Stimulated activated CD4-positive, alpha-beta T cell treated with anti-CD3 and anti-CD28 coated beads, Interleukin-4, amount 100 ng/mL, for 48 hours (primary cell): ENCODE measurements at regions not wholly inside any gene's neighbourhood (a gene's known extent, or its start where the extent isn't known, plus 50 kb on each side); places are given as distances from the start of the nearest gene placed in this dataset.
"Not testable (repeated sequence)": the region's sequence is repeated elsewhere in the genome, so short reads cannot be mapped to it uniquely, and the experiment has no call there.

ENCODE experiments used
- DNase-seq, 2 donors: peaks; one replicate each; pipeline ENCODE4 v3.0.0-alpha.2; 2020; ENCODE audit warnings: low read depth in 2 of 2

GRCh38 chr13:70518081-70518480 is 409.8 kb upstream of the KLHL1 start:
- DNase-seq, result no peak

DNA sequence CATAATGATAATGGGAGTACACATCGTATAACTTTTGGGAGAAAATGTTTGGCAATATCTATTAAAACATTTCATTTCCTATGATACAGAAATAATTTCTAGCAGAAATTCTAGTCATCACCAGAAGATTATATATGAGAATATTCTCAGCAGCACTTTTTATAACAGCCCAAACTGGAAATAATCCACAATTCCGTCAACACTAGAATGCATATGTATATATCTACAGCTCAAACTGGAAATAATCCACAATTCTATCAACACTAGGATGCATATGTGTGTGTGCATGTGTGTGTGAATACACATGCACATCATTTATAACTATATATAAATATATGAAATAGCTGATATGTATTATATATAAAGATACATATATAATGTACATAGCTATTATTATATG is 408.0 kb upstream of the KLHL1 start:
- no peak for DNase-seq

GRCh38 chr13:70511861-70512417 is 403.7 kb upstream of the KLHL1 start:
- not testable (repeated sequence) for DNase-seq

DNA sequence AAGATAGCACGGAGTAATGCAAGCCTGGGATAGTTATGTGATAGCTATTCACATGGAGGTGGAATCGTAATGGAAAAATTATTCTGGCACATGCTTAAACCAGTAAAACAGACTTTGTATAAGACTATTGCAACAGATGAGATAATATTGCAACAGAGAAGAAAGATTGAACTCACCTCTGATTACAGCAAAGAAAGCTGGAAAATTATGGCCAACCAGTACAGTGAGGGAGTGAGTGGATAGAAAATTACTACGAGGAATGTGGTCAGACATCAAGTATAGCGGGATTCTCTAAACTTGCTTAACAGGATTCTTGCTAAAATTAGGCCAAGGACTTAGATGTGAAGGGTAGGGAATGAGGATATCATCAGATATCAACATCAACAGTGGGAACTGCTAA is 397.6 kb upstream of the KLHL1 start:
- no peak for DNase-seq

DNA sequence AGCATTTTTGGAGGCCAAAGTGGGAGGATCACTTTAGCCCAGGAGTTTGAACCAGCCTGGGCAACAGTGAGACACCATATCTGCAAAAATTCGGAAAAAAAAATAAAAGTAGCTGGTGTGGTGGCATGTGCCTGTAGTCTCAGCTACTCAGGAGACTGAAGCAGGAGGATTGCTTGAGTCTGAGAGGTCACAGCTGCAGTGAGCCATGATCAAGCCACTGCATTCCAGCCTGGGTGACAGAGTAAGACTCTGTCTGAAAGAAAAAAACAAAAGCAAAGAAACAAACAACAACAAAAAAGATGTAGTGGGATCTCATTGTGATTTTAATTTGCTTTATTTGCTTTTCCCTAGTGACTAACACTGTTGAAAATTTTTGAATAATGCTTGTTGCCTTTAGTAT is 394.7 kb upstream of the KLHL1 start:
- no peak for DNase-seq

- DNase-seq, result no peak
Observed at GRCh38 chr13:70490320-70490935, 382.2 kb upstream of the KLHL1 start.

DNA sequence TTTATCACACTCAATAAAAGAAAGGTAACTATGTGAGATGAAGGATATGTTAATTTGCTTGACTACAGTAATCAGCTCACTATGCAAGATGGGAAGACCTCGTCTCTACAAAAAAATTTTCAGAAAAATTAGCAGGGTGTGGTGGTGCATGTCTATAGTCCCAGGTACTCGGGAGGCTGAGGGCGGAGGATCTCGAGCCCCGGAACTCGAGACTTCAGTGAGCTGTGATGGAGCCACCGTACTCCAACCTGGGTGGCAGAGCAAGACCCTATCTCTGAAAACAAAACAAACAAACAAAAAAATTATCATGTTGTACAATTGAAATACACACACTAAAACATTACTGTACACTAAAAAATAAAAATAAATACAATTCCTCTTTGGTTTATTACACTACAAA is 376.7 kb upstream of the KLHL1 start:
- no peak for DNase-seq

DNA sequence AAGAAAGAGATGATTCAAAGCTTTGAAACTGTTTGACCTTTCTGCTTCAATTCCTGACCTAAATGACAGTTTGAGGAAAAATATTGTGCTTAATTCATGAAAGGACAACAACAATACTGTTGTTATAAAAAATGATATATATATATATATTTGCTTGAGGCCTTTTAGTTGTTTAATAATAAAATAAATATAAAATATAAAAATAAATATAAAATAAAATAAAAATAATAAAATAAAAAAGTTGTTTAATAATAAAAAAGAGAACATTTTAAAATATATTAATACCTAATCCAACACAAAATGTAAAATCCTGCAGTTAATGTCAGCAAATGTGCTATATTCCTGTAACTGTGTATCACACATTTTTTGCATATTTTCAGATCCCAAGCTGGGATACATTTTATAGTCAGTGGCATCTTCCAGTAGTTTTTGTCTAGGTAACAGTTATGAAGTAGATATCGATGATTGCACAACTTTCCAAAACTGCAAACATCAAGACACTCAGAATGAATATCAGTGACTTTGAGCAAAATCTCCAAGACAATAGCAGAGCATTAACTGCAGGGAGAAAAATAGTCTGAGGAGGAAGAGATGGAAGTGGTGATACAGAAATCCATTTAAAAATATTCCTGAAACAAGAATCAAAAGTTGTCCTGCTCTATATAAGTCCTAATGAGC is 375.5 kb upstream of the KLHL1 start:
- no peak for DNase-seq

DNA sequence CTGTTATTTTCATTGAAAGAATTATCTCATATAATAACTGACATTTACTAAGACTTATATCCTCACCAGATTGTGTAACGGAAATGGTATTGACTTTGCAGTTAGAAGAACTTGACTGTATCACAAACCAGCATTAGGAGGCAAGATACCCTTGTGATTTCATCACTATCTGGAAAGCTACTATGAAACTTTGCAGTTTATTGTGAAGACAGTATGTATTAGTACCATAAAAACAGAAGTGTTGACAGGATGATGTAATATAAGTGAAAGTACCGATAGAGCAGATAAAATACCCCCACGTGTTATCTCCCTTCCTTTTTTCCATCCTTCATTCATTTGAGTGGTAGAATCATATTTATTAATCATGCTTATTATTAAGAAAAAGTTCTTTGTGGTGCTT is 365.7 kb upstream of the KLHL1 start:
- DNase-seq, result no peak

DNA sequence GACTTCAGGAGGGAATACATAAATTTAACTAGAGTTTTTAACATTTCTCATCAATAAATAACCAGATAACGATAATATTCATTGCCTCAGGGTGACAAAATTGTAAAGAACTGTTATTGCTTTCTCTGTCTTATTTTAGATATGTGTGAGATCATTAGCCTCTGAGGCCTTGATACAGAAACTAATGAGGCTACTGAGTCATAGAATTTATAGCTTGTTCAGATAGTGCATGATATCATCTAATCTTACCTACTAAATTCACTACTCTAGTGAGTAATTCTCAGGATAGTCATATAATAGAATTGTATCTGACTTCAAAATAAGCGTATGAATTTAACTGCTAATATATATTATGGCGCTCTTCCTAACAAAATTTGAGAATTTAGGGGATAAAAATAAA is 360.8 kb upstream of the KLHL1 start:
- DNase-seq, result no peak

GRCh38 chr13:70457474-70457873 is 349.2 kb upstream of the KLHL1 start:
- no peak for DNase-seq

GRCh38 chr13:70448820-70449219 is 340.6 kb upstream of the KLHL1 start:
- DNase-seq, result no peak

DNA sequence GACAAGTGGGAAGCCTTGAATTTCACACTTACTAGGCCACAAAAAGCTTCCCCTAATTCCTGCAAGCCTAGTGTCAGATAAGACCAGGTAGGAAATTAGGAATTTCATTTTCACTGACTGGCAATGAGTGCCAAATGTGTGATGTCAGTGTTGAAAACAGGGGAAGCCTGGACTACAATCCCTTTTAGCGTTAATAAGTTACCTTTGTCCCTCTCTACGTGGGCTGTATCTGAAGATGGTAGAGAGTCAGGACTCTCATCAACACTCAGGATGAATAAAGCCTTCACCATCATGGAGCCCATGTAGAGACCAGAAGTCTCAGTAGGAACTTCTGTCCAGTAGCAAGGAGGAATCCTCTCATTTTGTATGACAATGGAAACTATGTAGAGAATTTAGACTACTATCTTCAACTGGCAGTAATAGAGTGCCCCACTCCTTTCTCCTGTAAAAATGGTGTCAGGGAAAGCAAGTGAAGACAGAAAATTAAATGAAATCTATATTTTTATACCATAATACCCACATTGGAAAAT is 324.1 kb upstream of the KLHL1 start:
- no peak for DNase-seq

GRCh38 chr13:70430256-70430655 is 322.0 kb upstream of the KLHL1 start:
- no peak for DNase-seq

GRCh38 chr13:70424928-70425327 is 316.7 kb upstream of the KLHL1 start:
- DNase-seq, result no peak

- DNase-seq, result no peak
Observed at GRCh38 chr13:70424428-70424827, 316.2 kb upstream of the KLHL1 start.

DNA sequence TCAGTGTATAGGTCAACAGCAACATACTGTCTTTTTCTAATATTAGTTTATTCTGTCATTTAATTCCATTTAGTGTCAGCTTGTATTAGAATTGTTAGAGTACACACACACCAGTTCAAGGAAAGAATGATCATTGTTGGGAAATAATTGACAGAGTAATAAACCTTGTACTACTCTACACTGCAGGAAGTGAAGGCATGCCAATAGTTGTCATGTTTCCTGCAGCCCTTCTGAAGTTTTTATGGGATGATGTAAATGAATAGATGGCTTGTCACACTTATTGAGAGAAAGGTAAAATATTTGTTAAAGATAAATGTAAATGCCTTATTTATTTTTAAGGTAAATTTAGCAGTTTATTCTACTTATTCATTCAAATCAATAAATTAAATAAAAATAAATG is 306.9 kb upstream of the KLHL1 start:
- DNase-seq, result no peak

DNA sequence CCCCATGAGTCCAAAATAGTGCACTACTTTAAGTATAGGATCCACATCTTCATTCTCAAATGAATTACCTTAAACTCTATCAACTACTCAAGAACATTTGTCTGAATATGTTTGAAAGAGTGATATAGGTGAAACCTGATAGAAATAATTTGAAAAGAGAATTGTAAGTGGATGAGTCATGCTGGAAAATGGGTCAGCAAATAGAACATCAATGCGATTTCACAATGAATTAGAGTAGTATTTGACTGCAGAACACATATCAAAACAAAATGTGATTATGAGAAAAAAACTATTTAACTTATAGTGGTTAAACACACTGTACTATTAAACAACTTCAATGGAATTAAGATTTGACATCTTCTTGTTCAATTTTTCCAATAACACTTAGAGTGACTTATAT is 300.6 kb upstream of the KLHL1 start:
- DNase-seq, result no peak

DNA sequence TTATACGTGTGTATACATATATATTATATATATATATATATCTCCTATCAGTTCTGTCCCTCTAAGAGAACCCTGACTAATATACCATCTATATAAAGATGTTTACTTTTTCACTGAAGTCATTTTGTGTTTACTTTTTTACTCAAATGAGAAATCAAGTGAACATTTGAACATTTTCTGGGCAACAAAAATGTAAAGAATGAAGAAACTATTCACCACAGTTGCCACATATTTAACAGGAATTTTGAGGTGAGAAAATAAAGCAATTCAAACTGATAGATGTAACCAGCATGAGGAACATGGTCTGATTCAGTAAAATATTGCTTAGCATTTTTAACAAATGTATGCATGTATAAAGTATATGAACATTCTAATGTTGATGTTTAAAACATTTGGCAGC is 299.2 kb upstream of the KLHL1 start:
- DNase-seq, result no peak

DNA sequence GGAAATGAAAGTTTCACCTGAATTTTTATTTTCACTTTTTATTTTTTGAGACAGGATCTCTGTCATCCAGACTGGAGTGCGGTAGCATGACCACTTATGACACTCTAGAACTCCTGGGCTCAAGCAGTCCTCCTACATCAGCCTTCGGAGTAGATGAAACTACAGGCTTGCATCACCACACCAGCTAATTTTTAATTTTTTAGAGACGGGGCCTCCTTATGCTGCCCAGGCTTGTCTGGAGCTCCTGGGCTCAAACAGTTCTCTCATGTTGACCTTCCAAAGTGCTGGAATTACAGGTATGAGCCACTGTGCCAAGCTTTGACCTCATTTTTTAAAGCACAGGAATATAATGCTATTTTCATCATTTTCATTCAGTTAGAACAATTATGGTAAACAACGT is 297.0 kb upstream of the KLHL1 start:
- no peak for DNase-seq

DNA sequence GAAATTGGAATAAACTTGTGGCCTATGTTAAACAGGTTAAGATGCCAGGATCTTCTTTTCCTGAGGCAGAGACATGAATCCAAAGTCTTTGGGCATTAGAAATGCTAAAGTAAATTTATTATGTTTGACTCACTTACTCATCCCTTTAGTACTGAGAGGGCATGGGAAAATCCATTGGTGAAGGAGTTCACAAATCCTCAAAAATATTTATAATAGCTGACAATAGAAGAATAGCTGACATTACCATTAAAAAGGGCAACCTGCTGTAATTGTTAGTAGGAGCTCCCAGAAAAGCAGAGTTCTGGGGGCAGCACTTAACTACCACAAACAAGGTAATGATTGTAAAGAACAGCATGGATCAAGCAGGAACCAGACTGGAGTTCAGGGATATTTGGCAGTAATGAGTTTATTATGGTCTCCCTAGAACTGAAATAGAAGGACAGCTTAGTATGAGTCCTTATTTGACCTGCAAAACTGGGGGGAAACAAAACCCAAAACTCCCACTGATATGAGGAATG is 285.8 kb upstream of the KLHL1 start:
- no peak for DNase-seq

DNA sequence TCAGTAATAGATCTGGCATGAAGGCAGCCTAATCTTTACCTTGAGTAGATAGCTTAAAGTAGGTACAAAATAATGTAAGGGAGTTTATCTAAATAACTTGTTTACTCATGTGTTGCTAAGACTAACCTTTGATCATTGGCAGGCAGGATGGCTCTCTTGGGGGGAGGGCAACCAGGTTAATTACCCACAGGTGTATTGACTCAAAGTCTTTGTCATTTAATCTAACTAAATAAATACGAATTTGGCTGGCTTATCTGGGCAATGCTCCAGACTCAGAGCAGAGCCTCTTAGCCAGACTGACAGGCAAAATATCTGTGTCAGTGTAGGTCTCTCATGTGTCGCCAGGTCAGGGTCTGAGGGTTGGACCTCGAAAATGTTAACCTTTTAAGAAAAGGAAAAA is 283.4 kb upstream of the KLHL1 start:
- no peak for DNase-seq

GRCh38 chr13:70390968-70391367 is 282.7 kb upstream of the KLHL1 start:
- no peak for DNase-seq
